ENCODE measurements at regions not wholly inside any gene's neighbourhood (a gene's known extent, or its start where the extent isn't known, plus 50 kb on each side); places are given as distances from the start of the nearest gene placed in this dataset.

GRCh38 chr1:214918745-214919144 lies 163.8 kb upstream of the KCNK2 start:
- Mint-ChIP-seq H3K36me3 (ENCODE audit: insufficient read depth) (no peaks in the 10 kb centered on the region), H3K4me1 (ENCODE audit: low read depth) (peaks cover 19% of the 10 kb centered on the region), H3K9me3 (ENCODE audit: low read depth) (no peaks in the 10 kb centered on the region), H3K27ac (no peak overlapping the region), H3K4me3 (ENCODE audit: low read depth) (no peak overlapping the region), H3K27me3 (peaks cover 53% of the 10 kb centered on the region)
- no peak for TF ChIP-seq CTCF (IDR thresholded peaks at IDR 0.05; ENCODE audit: unreplicated experiment)
- DNase-seq (ENCODE audit: low spot score, unreplicated experiment), result no peak

- Mint-ChIP-seq H3K4me1 (ENCODE audit: low read depth) (peaks cover 26% of the 10 kb centered on the region), H3K27ac (no peak overlapping the region)
- no peak for DNase-seq (ENCODE audit: low spot score, unreplicated experiment)
Measured at GRCh38 chr1:214920337-214920736, 162.2 kb upstream of the KCNK2 start.

GRCh38 chr1:214923278-214923915 lies 159.1 kb upstream of the KCNK2 start:
- no peaks in the 10 kb centered on the region for H3K9me3 Mint-ChIP-seq (ENCODE audit: low read depth)
- no peak overlapping the region for H3K27ac Mint-ChIP-seq
- peaks cover 25% of the 10 kb centered on the region for H3K27me3 Mint-ChIP-seq
- DNase-seq (ENCODE audit: low spot score, unreplicated experiment), result no peak
- H3K4me1 Mint-ChIP-seq (ENCODE audit: low read depth), result peaks cover 31% of the 10 kb centered on the region
- TF ChIP-seq CTCF (IDR thresholded peaks at IDR 0.05; ENCODE audit: unreplicated experiment), result no peak
- H3K36me3 Mint-ChIP-seq (ENCODE audit: insufficient read depth), result no peaks in the 10 kb centered on the region
- H3K4me3 Mint-ChIP-seq (ENCODE audit: low read depth), result no peak overlapping the region

More at GRCh38 chr1:214920337-214920736, 162.2 kb upstream of the KCNK2 start:
- no peak for TF ChIP-seq CTCF (IDR thresholded peaks at IDR 0.05; ENCODE audit: unreplicated experiment)
- Mint-ChIP-seq H3K9me3 (ENCODE audit: low read depth) (no peaks in the 10 kb centered on the region), H3K36me3 (ENCODE audit: insufficient read depth) (no peaks in the 10 kb centered on the region), H3K27me3 (peaks cover 45% of the 10 kb centered on the region), H3K4me3 (ENCODE audit: low read depth) (no peak overlapping the region)

GRCh38 chr1:214927796-214928195 lies 154.7 kb upstream of the KCNK2 start:
- Mint-ChIP-seq H3K9me3 (ENCODE audit: low read depth) (no peaks in the 10 kb centered on the region), H3K27ac (no peak overlapping the region), H3K36me3 (ENCODE audit: insufficient read depth) (no peaks in the 10 kb centered on the region), H3K4me3 (ENCODE audit: low read depth) (no peak overlapping the region), H3K27me3 (no peaks in the 10 kb centered on the region), H3K4me1 (ENCODE audit: low read depth) (peaks cover 16% of the 10 kb centered on the region)
- no peak for DNase-seq (ENCODE audit: low spot score, unreplicated experiment)
- no peak for TF ChIP-seq CTCF (IDR thresholded peaks at IDR 0.05; ENCODE audit: unreplicated experiment)

- Mint-ChIP-seq H3K36me3 (ENCODE audit: insufficient read depth) (no peaks in the 10 kb centered on the region), H3K27ac (no peak overlapping the region), H3K27me3 (no peaks in the 10 kb centered on the region), H3K9me3 (ENCODE audit: low read depth) (no peaks in the 10 kb centered on the region), H3K4me3 (ENCODE audit: low read depth) (no peak overlapping the region), H3K4me1 (ENCODE audit: low read depth) (peaks cover 12% of the 10 kb centered on the region)
- DNase-seq (ENCODE audit: low spot score, unreplicated experiment), result no peak
- TF ChIP-seq CTCF (IDR thresholded peaks at IDR 0.05; ENCODE audit: unreplicated experiment), result no peak
Measured at GRCh38 chr1:214928574-214928973, 154.0 kb upstream of the KCNK2 start.

Data from progenitor cell of endocrine pancreas (in vitro differentiated cells).